GM23338 (cell line): ENCODE measurements at regions not wholly inside any gene's neighbourhood (a gene's known extent, or its start where the extent isn't known, plus 50 kb on each side); places are given as distances from the start of the nearest gene placed in this dataset.

ENCODE experiments used
- CTCF ChIP-seq, 2 experiments: fragments of 200-600 bp in 1 of 2; sonication (generic) in 1 of 2; conservative IDR thresholded peaks; 2 replicates each; pipeline versions ENCODE4 v1.5.1 to v1.6.1; 2016 to 2017; ENCODE audit warnings: antibody characterized with exemption in 2 of 2, low read depth in 2 of 2, mild to moderate bottlenecking in 2 of 2, moderate library complexity in 1 of 2
- EZH2 ChIP-seq: fragments of 200-600 bp; sonication (generic); IDR thresholded peaks from one replicate; pipeline ENCODE4 v1.8.0; 2017; ENCODE audit warnings: antibody characterized with exemption, mild to moderate bottlenecking, low read depth; ENCODE audit not compliant: unreplicated experiment

DNA sequence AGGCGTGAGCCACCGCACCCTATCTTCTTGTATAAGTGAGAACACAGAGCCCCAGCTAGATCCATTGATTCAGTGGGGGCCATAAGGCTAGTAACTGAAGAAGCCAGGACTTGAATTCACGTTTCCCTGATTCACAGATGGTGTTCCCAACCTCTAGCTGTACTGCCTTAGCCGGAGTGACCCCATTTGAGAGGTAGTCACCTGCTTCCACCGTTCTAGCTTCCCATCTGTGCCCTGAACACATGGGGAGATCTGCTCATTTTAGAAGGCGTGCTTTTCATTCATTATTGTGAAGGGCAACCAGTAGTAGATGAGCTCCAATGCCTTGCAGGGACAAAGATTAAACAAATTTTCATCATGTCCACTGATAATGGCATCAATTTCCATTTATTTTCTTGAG lies 365.7 kb upstream of the TPM1 start:
- no peak for TF ChIP-seq CTCF (conservative IDR thresholded peaks at IDR 0.05; ENCODE audit: low read depth in 2 of 2)
- no peak for TF ChIP-seq EZH2
